Thoracic aorta (tissue), 2 donors: ENCODE measurements at regions not wholly inside any gene's neighbourhood (a gene's known extent, or its start where the extent isn't known, plus 50 kb on each side); places are given as distances from the start of the nearest gene placed in this dataset.

Experiments used
- ATAC-seq: fragments of 150-250 bp; one replicate; pipeline ENCODE4 v1.8.0; 2017; ENCODE audit warnings: low read depth; ENCODE audit not compliant: insufficient number of reproducible peaks, low FRiP score
- DNase-seq: peaks from one replicate; pipeline ENCODE4 v3.0.0-alpha.2; 2020; ENCODE audit warnings: low spot score
- H3K27ac ChIP-seq, 2 donors: fragments of 200-600 bp; sonication (generic); 1 replicate in 1 of 2; 2 replicates in 1 of 2; pipeline ENCODE4 v1.5.1; 2016; ENCODE audit warnings: mild to moderate bottlenecking in 2 of 2, moderate library complexity in 2 of 2
- H3K27me3 ChIP-seq: fragments of 200-600 bp; sonication (generic); replicated peaks from 2 replicates; pipeline ENCODE4 v1.6.0; 2016; ENCODE audit warnings: mild to moderate bottlenecking; ENCODE audit not compliant: insufficient read depth
- H3K36me3 ChIP-seq: fragments of 200-600 bp; sonication (generic); one replicate; pipeline ENCODE4 v1.5.1; 2016
- H3K4me1 ChIP-seq, 2 donors: fragments of 200-600 bp; sonication (generic); 1 replicate in 1 of 2; 2 replicates in 1 of 2; pipeline versions ENCODE4 v1.5.1 to v1.6.0; 2016; ENCODE audit warnings: low read depth in 2 of 2, mild to moderate bottlenecking in 1 of 2; ENCODE audit not compliant: control insufficient read depth in 1 of 2
- H3K4me3 ChIP-seq: fragments of 200-600 bp; sonication (generic); 2 replicates; pipeline ENCODE4 v1.5.1; 2016; ENCODE audit warnings: mild to moderate bottlenecking
- H3K9me3 ChIP-seq: fragments of 200-600 bp; sonication (generic); 2 replicates; pipeline ENCODE4 v1.5.1; 2016
- CTCF ChIP-seq: fragments of 200-600 bp; sonication (generic); IDR thresholded peaks from one replicate; pipeline ENCODE4 v1.5.1; 2019; ENCODE audit warnings: antibody characterized with exemption

DNA sequence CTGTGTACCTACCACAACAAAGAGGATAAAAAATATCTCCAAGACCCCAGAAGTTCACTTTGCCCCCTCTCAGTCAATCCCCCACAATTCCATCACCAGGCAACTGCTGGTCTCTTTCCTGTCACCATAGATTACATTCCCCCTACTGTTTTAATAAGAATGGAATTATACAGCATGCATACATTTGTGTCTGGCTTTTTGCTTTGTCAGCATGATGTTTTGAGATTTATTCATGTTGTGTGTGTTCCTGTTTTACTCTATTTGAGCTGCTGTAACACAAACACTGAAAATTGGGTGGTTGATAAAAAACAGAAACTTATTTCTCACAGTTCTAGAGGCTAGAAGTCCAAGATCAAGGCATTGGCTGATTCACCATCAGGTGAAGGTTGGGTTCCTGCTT is 214.5 kb upstream of the IGFBP3 start:
- H3K4me1 ChIP-seq = no peaks in the 10 kb centered on the region
- no peak overlapping the region for H3K4me3 ChIP-seq
- no peak for TF ChIP-seq CTCF
- no peaks in the 10 kb centered on the region for H3K36me3 ChIP-seq
- H3K27ac ChIP-seq = no peak overlapping the region
- H3K27me3 ChIP-seq = no peaks in the 10 kb centered on the region
- DNase-seq (no peak), ATAC-seq (no peak)
- H3K9me3 ChIP-seq = no peaks in the 10 kb centered on the region

- Histone ChIP-seq H3K27me3 (no peaks in the 10 kb centered on the region), H3K4me3 (no peak overlapping the region), H3K9me3 (no peaks in the 10 kb centered on the region), H3K4me1 (no peaks in the 10 kb centered on the region), H3K36me3 (no peaks in the 10 kb centered on the region), H3K27ac (no peak overlapping the region)
- DNase-seq = no peak
- TF ChIP-seq CTCF = no peak
- ATAC-seq = no peak
Measured at GRCh38 chr7:46134795-46135194, 213.7 kb upstream of the IGFBP3 start.

DNA sequence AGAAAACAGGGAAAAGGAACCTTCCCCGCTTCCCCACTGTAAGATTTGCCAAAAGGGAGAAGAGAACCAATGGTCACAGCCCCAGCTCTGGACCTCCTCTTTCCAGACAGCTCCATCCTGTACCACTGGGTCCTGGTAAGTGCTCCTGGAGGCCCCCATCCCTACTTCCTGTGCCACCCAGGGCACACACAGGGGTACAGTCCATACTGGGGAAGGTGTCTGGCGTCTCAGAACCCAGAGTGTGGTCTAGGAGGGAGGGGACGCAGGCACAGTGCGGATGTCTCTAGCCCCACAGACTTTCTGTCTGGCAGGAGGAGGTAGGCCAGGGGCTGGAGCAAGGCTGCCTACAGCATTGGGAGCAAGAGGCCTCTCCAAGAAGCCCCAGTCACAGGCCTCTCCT is 213.3 kb upstream of the IGFBP3 start:
- Histone ChIP-seq H3K27me3 (no peaks in the 10 kb centered on the region), H3K4me1 (no peaks in the 10 kb centered on the region), H3K9me3 (no peaks in the 10 kb centered on the region), H3K4me3 (no peak overlapping the region), H3K36me3 (no peaks in the 10 kb centered on the region), H3K27ac (no peak overlapping the region)
- no peak for DNase-seq
- TF ChIP-seq CTCF = no peak
- ATAC-seq = no peak

DNA sequence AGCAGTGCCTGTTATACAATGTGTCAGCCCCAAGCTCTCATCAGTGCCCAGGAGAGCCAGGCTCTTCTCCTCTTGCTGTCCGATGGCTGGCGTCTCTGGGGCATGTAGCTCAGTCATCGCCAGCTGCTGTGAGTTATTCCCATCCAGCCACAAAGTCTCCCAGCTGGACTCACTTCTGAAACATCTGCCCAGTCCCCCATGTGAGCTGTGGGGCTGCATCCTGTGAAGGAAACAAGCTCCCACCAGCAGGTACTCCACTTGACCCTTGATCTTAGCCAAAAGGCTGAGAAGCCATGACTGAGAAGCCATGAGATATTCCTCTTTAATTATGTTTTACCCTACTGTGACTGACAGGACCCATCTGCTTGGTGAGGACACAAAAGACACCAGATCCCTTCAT is 212.7 kb upstream of the IGFBP3 start:
- H3K9me3 ChIP-seq = no peaks in the 10 kb centered on the region

GRCh38 chr7:46133072-46133471 is 212.0 kb upstream of the IGFBP3 start:
- DNase-seq (no peak), ATAC-seq (no peak)
- no peaks in the 10 kb centered on the region for H3K27me3 ChIP-seq
- no peaks in the 10 kb centered on the region for H3K36me3 ChIP-seq
- no peak for TF ChIP-seq CTCF
- no peaks in the 10 kb centered on the region for H3K9me3 ChIP-seq
- H3K4me1 ChIP-seq = no peaks in the 10 kb centered on the region
- no peak overlapping the region for H3K4me3 ChIP-seq
- no peak overlapping the region for H3K27ac ChIP-seq

More for the DNA sequence above, 212.7 kb upstream of the IGFBP3 start:
- Histone ChIP-seq H3K36me3 (no peaks in the 10 kb centered on the region), H3K4me1 (no peaks in the 10 kb centered on the region), H3K27ac (no peak overlapping the region), H3K4me3 (no peak overlapping the region), H3K27me3 (no peaks in the 10 kb centered on the region)
- DNase-seq (no peak), ATAC-seq (no peak)
- TF ChIP-seq CTCF = no peak
